ENCODE measurements at regions not wholly inside any gene's neighbourhood (a gene's known extent, or its start where the extent isn't known, plus 50 kb on each side); places are given as distances from the start of the nearest gene placed in this dataset.

DNA sequence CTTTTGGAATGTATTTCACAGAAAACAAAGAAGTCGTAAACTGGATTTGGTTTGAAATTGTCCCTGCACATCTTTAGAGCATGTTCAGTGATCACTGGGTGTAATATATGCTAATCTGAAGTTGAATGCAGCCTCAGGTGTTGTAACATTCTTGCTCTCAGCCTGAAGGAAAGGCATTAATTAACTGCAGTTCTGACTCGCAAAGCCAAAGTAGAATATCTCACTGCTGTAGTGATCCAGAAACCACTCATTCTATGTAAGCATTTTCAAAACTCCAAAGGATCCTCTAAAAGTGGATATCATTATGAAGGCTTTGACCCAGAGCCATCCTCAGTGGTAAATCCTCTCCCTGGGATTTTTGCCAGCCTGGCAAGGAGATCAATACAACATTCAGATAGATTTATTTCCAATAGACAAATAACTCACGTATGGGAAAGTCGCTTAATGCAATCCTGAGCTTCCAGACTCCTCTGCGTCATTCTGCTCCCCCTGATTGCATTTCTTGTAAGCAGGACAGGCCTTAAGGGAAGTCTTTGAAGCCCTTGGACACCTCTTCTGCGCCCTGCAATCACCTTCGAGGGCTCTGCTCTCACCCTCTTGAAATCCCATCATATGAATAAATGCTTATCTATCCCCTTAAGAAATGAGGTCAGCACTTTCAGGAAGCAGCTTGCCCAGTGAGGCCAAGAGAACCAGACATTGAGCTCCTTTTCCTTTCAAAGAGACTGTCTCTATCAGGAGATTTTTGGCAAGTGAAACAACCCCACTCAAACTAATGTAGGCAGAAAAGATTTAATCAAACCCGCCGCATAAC, 301.7 kb upstream of the NBEA start:
- in situ Hi-C loops (cut with HindIII; ENCODE audit: low sequenced_read_pairs), result loop anchor here (5.0 kb wide), 1 partner anchor 57 kb away; no protein-coding TSS in a partner anchor

DNA sequence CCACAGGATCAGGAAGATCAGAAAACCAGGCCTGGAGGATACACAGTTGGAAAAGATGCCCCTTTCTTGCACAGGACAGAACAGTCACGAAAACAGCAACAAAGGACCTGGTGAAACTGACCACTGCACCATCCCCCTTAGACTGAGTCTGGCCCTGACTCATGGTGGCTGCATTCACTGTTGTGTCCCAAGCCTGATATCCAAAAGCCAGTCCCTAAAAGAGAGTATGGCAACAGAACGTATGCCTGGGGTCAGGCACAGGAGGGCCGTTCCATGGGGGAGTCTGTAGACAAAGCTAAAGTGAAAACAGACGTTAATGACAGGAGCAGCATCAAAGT, 301.1 kb upstream of the NBEA start:
- in situ Hi-C loops (cut with HindIII; ENCODE audit: low sequenced_read_pairs), result loop anchor here (5.0 kb wide), 1 partner anchor 56 kb away; no protein-coding TSS in a partner anchor

DNA sequence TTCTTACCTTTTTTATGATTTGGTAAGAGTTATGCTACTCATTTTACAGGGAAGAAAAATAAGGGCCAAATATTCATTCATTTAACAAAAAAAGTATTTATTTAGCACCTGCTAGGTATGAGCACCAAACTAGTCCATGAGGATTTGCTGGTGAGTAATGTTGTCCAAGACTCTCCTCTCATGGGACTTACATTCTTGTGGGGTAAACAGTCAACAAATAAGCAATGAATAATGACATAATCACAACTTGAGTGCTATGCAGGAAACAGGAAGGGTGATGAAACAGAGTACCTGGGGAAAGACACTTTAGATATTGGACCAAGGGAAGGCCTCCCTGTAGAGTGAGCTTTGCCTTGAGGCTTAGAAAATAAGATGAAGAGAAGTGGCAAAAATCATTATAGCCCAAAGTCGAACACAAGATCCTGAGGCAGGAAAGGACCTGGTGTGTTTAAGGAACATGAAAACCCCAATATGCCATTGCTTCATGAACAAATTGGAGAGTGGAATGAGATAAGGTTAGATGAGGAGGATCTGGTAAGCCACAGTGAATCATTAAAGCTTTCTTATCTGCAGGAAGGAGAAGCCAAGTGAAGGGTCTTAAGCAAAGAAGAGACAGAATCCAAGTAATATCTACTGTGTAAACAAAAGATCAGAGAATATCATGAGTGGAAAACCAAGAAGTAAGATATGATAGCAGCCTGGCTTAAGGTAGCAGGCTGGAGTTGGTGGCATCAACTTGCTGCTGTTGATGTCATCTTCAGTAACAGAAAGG, 294.5 kb upstream of the NBEA start:
- in situ Hi-C loops (cut with HindIII; ENCODE audit: low sequenced_read_pairs), result no loop called here

DNA sequence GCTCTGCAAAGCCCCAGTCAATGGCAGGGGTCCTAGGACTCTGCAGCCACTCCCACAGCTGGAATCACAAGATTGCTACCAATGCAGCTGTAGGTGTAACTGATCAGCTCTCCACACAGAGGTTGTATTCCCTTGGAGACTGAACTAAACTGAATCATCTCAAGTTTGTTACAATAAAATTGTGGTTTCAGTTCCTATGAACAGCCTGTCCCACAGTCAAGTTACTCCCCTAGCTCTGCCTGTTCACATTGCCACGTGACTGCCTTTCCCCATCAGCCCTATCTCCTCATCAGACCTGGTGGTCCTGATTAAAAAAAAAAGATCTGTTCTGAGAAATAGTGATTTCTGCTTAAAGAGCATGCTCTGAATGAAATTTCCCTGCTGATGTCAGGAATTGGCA, 287.9 kb upstream of the NBEA start:
- in situ Hi-C loops (cut with HindIII; ENCODE audit: low sequenced_read_pairs), result no loop called here

DNA sequence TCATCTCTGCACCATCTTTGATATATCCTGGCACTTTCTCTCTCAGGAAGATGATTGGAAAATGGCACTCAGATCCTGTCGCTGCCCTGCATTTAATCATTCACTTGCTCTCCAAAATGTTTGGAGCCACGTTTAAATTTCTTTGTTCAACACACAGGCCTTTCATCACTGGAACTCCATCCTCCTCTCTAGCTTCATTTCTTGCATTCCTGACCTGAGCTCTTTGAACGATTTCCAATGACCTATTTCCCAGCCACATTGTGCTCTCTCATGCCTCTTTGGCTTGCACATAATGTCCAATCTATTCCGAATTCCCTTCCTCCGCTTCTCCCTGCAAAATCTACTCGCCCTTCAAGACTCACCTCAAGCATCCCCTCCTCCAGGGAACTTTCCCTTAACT, 287.4 kb upstream of the NBEA start:
- in situ Hi-C loops (cut with HindIII; ENCODE audit: low sequenced_read_pairs), result no loop called here

DNA sequence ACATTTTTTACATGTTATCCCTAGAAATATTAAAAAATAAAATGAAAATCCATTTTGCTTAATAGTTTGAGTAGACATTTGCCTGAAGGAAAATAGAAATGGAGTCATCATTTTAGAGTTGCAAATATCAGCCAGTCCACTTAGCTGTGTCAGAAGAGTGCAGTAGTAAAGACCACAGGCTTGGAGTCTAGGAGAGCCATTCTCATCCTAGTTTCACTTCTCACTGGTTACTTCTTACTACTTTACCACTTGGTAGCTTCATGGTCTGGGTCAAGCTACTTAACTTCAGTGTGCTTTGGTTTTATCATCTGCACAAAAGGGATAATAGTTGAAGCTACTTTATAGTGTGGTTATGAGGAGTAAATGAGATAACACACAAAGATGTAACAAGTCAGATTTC, 286.5 kb upstream of the NBEA start:
- in situ Hi-C loops (cut with HindIII; ENCODE audit: low sequenced_read_pairs), result no loop called here

DNA sequence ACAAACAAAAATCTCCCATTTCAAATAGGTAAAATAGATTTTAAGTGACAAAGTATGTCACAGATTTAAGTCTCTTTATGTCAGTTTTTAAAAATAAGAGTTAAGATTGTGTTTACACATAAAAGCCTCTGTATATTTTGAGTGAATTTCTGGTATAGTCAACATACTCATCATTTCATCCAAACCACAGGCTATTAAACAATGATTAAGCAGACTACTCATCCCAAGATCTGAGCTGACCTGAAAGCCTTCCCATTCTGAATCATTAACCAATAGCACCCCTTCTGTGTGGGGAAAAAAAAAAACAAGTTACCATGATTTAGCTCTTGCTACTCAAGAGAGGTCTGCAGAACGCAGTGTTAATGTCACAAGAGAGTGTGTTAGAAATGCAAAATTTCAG, 284.4 kb upstream of the NBEA start:
- in situ Hi-C loops (cut with HindIII; ENCODE audit: low sequenced_read_pairs), result no loop called here

DNA sequence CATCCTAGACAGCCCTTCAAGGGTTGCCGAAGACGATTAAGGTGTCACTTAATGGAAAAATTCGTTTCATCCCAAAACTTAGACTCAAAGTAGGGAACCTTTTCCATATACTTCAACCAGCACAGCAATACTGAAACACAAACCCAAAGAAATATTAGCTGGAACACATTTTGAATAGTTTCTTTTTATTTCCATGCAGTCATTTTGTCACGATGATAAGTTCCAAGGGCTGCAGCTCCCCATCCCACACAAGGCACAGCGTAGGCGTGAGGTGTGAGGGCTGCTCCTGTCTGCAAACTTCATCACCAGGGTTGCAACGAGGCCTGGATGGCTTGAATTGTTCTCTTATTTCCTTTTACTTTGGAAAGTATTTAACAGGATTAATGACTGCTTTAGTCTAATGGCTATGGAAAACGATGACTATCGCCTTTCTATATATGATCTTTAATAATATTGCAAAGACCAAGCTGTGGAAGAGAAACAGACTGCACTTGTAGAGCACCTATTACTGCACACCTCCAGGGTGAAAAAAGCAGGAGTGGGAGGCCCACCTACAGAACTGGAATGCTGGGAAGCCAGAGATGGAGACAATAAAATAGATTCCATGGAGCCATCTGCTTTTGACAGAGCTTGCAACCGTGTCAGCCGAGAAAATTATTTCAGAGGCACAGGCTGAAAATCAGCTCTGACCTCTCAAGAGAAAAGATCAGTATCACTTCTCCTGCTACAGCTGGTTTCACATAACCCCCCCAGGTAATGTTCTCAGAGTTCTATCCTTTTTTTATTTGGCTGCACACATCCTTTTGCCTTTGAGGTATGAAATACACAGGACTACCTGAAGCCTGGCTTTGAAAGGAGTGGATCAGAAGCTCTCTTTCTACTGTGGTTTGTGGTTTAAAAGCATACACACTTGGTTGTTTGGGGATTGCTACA, 274.5 kb upstream of the NBEA start:
- in situ Hi-C loops (cut with HindIII; ENCODE audit: low sequenced_read_pairs), result no loop called here

DNA sequence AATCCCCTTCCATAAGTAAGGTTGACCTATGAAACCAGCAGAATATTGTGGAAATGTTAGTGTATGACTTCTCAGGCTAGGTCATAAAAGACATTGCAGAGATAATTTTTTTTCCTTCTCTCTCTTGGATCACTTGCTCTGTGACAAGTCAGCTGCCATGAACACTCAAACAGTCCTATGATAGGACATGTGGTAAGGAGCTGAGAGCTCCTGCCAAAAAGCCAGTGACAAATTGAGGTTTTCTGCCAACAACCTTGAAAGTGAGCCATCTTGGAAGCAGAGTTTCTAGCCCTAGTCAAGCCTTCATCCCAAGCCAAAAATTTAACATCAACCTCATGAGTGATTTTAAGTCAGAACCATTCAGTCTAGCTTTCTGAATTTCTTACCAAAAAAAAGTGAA, 270.9 kb upstream of the NBEA start:
- in situ Hi-C loops (cut with HindIII; ENCODE audit: low sequenced_read_pairs), result no loop called here

DNA sequence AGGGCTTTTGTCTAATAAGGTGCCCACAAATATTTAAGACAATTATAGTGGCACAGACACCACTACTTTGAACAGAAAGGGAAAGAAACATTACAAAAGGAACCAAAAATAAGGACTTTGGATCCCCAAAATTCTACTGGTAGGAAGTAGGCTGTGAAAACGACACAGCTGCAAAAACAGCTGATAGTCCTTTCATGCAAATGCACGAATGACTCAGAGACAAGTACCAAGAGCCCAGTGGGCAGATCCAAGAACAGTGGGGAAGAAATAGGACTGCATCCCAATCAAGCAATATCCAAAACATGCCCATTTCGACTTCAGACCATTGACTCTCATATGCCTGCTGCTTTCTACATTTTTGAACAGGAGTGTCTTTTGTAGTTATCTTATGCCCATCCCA, 269.4 kb upstream of the NBEA start:
- in situ Hi-C loops (cut with HindIII; ENCODE audit: low sequenced_read_pairs), result no loop called here

DNA sequence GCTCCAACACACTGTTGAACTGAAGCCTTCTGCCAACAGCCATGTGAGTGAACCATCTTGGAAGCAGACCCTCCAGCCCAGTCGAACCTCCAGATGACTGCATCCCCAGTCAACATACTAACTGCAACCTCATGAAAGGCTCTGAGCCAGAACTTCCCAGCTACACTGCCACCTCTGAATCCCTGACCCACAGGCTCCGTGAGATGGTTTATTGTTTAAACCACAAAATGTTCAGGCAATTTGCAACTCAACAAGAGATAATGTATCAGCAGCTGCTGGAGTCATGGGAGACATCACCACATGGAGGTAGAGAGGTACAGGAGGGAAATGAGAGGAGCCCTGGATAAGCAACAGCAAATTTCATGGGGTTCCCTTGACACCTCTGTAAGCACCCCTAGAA, 266.4 kb upstream of the NBEA start:
- in situ Hi-C loops (cut with HindIII; ENCODE audit: low sequenced_read_pairs), result no loop called here

DNA sequence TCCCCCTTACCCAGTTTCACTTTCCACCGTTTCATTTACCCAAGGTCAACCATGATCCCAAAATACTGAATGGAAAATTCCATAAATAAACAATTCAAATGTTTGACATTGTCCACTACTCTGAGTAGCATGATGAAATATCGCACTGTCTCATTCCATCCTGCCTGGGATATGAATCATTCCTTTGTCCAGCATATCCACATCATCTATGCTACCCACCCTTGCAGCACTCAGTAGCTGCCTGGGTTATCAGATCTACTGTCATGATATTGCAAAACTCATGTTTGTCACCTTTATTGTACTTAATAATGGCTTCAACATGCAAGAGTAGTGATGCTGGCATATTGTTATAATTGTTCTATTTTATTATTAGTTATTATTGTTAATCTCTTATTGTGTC, 263.9 kb upstream of the NBEA start:
- in situ Hi-C loops (cut with HindIII; ENCODE audit: low sequenced_read_pairs), result no loop called here

DNA sequence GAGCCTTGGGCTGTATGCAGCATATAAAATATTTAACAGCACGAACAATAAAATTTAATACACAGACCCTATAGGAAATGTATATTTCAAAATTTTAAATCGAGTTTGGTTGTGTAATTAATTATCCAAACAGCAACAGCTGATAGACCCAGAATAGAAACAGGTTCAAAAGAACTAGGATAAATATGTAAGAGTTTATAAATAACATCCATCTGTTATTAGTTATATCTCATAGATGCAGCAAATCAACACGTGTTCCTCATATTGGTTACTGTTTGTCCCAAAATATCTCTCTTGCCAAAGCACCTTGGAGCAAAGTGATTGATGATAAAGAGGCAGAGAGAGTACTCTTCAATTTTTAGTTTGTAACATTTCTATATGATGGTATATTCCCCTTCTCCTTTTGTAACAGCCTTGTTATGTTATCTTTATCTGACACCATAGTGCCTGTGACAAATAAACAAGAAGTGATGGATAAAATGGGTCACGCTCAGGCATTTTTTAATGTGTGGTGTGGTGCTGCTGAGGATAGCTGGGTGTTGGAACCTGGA, 260.6 kb upstream of the NBEA start:
- in situ Hi-C loops (cut with HindIII; ENCODE audit: low sequenced_read_pairs), result no loop called here

DNA sequence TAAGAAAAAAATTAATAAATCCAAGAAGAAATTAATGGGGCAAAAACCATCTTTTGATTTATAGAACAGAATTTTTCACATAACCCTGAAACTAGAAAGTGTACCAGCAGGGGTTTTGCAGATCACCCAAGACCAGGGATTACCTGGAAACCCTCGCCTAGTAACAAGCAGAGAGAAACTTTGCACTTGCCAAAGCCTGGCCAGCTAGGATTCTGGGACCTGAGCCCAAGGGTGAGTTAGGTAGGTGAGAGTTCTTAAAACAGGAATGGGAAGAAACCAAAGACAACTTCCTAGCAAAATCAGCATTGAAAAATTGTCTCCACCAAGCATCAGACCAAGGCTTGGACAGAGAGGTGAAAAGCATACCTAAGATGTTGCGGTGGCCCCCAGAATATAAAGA, 247.0 kb upstream of the NBEA start:
- in situ Hi-C loops (cut with HindIII; ENCODE audit: low sequenced_read_pairs), result loop anchor here (5.0 kb wide), 1 partner anchor 53 kb away; no protein-coding TSS in a partner anchor

DNA sequence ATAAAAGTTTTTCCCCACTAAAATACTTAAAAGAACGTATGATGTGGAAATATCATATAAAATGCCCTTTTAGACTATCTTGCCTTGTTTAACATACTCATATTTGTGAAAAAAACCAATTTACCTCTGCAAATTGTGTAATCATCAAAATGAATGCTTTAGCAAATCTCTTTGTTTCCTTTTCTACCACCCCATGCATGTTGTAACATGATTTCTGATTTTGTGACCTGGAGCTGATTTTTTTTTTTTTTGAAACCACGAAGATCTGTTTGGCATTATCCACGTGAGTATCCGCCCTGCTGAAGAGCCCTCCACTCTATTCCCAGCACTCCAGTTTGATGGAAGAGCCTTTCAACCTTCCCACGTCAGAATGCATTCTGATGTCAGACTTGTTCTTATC, 245.8 kb upstream of the NBEA start:
- in situ Hi-C loops (cut with HindIII; ENCODE audit: low sequenced_read_pairs), result loop anchor here (5.0 kb wide), 1 partner anchor 54 kb away; no protein-coding TSS in a partner anchor

DNA sequence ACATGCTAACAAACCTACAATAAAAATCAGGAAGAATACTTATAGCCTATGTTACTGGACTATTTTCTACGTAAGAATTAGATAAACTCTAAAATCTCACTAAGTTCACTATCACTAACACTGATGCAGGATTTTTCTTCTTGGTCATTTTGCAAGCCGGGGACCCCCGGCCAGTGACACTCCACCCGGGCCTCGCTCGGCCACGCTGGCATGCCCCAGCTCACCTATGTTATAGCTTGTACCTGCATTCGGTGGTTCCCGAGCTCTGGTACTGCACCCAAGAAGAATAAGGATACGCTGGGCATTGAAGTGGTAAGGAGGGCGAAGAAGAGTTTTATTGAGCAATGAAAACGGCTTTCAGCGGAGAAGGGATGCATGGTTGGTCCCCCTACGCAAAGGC, 245.3 kb upstream of the NBEA start:
- in situ Hi-C loops (cut with HindIII; ENCODE audit: low sequenced_read_pairs), result loop anchor here (5.0 kb wide), 1 partner anchor 54 kb away; no protein-coding TSS in a partner anchor

DNA sequence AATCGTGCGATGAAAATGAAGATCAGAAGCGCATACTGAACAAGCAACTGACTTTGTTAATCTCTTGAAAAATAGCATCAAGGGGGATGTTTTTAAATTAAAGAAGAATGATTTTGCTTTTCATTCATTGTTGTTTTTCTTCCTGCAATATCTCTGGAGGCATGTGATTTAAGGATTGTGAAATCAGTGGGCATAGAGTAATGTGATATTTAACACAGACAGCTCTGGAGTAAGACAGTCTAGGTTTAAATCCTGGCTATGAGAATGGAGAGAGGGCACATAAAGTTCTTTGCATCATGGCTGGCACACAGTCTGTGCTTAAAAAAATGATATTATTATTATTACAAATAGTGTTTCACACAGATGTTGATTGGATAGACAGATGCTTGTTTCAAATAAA, 243.1 kb upstream of the NBEA start:
- in situ Hi-C loops (cut with HindIII; ENCODE audit: low sequenced_read_pairs), result loop anchor here (5.0 kb wide), 1 partner anchor 57 kb away; no protein-coding TSS in a partner anchor

DNA sequence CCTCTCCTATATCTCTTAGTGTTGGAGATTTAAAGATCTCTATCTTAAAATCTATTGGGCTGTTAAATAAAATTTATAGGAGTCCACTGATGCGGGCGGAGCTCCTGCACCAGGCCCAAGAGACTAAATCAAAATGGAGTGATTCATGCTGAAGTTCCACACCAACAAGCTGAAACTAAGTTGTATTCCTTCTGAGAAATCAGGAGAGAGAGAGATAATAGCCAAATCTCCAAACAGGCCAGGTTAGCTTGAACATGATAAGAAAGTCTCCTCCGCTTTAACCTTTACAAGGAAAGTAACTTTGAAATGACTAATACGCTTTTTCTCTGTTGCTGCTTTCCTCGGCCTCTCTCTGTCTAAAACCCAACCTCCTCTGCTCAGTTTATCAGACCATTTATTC, 241.9 kb upstream of the NBEA start:
- in situ Hi-C loops (cut with HindIII; ENCODE audit: low sequenced_read_pairs), result no loop called here

DNA sequence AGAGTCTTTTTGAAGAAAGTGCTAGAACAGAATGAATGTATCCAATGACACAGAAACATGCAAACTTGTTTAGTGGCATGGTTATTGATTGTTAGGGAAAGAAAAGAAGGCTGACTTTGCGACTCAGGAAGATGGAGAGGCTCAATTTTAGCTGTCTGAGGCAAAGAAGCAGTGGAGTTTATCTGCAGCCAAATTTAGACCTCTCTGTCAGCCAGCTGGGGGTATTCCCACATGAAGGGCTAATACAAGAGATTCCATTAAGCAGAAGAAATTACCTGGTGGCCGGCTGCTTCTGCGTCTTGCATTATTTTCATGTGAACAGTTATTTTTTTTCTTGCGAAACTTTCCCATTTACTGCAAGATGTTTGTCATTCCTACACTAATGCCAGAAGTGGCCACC, 240.2 kb upstream of the NBEA start:
- in situ Hi-C loops (cut with HindIII; ENCODE audit: low sequenced_read_pairs), result no loop called here

DNA sequence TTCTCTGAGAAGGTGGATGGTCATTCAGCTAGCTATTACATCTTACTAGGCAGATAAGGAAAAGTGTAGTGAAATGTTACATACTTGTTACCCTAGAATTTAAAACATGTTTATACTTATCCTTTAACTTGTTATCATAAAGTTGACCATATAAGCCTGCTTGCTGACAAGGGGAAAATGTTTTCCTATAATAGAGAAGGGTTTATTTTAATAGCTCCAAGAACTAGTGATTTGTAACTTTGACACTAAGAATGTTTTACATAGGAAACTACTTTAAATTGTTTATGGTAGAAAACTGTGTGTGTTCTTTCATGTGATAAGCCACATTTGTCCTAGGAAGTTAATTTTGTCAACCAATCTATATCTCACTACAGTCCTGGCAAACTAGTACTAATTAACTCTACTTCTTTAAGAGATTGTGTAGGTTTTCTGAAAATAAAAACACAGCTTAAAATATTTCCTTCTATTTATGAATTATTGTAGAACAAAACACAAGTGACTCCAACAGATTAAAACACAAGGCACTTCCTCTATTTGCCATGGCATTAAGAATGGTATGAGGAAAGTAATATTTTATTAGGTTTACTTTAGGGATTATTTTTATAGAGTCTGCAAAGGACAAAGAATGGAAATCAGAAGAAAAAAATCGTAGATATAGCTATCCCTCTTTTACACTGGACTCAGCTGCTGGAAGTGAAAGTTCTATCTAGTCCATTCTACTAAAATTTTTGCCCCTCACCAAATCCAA, 233.3 kb upstream of the NBEA start:
- in situ Hi-C loops (cut with HindIII; ENCODE audit: low sequenced_read_pairs), result no loop called here

Measured in endothelial cell of hepatic sinusoid (primary cell).